Transverse colon (tissue), 4 donors: ENCODE measurements at regions not wholly inside any gene's neighbourhood (a gene's known extent, or its start where the extent isn't known, plus 50 kb on each side); places are given as distances from the start of the nearest gene placed in this dataset.

Source experiments
- CTCF ChIP-seq, 5 experiments: fragments of 200-600 bp in 3 of 5; fragments of 450-650 bp in 2 of 5; sonication (generic) in 3 of 5; IDR thresholded peaks; 1 replicate in 2 of 5; 2 replicates in 3 of 5; pipeline ENCODE4 v1.5.1; 2016 to 2017; ENCODE audit warnings: antibody characterized with exemption in 5 of 5, inconsistent platforms in 3 of 5, mild to moderate bottlenecking in 2 of 5, moderate library complexity in 1 of 5
- POLR2A ChIP-seq: fragments of 450-650 bp; IDR thresholded peaks from one replicate; pipeline ENCODE4 v1.6.1; 2016; ENCODE audit warnings: antibody characterized with exemption, mild to moderate bottlenecking, moderate library complexity
- POLR2AphosphoS5 ChIP-seq, 3 donors: sonication (generic); formaldehyde crosslinking; IDR thresholded peaks; one replicate each; pipeline ENCODE4 v1.6.1; 2016; ENCODE audit warnings: antibody characterized with exemption in 3 of 3

DNA sequence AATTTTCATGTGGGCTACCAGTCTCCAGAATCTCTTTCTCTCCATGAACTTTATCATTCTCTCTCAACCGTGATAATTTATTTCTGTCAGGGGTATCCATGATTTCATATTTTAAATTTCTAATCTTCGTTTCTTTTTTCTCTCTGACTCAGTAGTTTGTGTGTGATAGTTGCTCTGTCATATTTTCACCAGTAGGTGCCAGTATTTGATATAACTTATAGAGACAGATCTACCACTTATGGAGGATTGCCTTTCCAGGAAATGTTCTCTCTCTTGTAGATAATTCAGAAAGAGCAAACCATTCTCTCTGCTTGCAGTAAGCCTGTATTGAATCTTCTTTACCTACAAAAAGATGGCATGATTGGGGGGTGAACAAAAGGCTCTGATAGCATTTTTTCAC is 79.3 kb upstream of the DYNLT3 start:
- TF ChIP-seq POLR2A = no peak
- TF ChIP-seq CTCF (IDR thresholded peaks at IDR 0.05) = peak; percentile 40 to 66 (median 47)
- no peak for TF ChIP-seq POLR2AphosphoS5 (IDR thresholded peaks at IDR 0.05)
